ENCODE measurements at regions not wholly inside any gene's neighbourhood (a gene's known extent, or its start where the extent isn't known, plus 50 kb on each side); places are given as distances from the start of the nearest gene placed in this dataset.

- Histone ChIP-seq H3K27me3 (ENCODE audit: control insufficient read depth, extremely low read depth, insufficient read depth, low read length) (no peaks in the 10 kb centered on the region), H3K9me3 (ENCODE audit: control insufficient read depth, low read depth, low read length) (no peaks in the 10 kb centered on the region), H3K9me1 (ENCODE audit: control insufficient read depth, extremely low read depth, insufficient read depth, low read length) (no peaks in the 10 kb centered on the region), H3K4me1 (ENCODE audit: control insufficient read depth, extremely low read depth, insufficient read depth, low read length) (no peaks in the 10 kb centered on the region), H3K4me3 (ENCODE audit: control insufficient read depth in 2 of 3, extremely low read depth in 1 of 3, insufficient read depth in 2 of 3, low read depth in 1 of 3, low read length in 3 of 3) (no peak overlapping the region), H3K27ac (ENCODE audit: control insufficient read depth, insufficient read depth, low read length) (no peak overlapping the region), H3K36me3 (ENCODE audit: control insufficient read depth in 2 of 2, extremely low read depth in 1 of 2, insufficient read depth in 2 of 2, low read length in 2 of 2) (no peaks in the 10 kb centered on the region), H2AFZ (ENCODE audit: control insufficient read depth, low read length) (no peak overlapping the region), H3K79me2 (ENCODE audit: control insufficient read depth, insufficient read depth, low read length) (no peaks in the 10 kb centered on the region), H3K9ac (ENCODE audit: control insufficient read depth, extremely low read depth, insufficient read depth, low read length) (no peak overlapping the region), H4K20me1 (ENCODE audit: control insufficient read depth, extremely low read depth, insufficient read depth, low read length) (no peaks in the 10 kb centered on the region), H3K4me2 (ENCODE audit: control insufficient read depth, extremely low read depth, insufficient read depth, low read depth, low read length) (no peak overlapping the region)
- TF ChIP-seq EZH2 (IDR thresholded peaks at IDR 0.05; ENCODE audit: low read length), result no peak
- peak in 2 of 3 experiments; percentile 14 for TF ChIP-seq CTCF (optimal IDR thresholded peaks at IDR 0.05 in 1 of 3, IDR thresholded peaks at IDR 0.05 in 1 of 3, conservative IDR thresholded peaks at IDR 0.05 in 1 of 3; ENCODE audit: extremely low read depth in 1 of 3, insufficient read depth in 2 of 3, low read length in 3 of 3)
- dilution Hi-C loops (cut with MboI; ENCODE audit: extremely low pct_ligation_motif_present, low sequenced_read_pairs), result no loop called here
- FAIRE-seq (peak; percentile 17), DNase-seq (ENCODE audit: low read depth, low spot score) (no peak)
Observed at GRCh38 chr7:114310345-114311110, 104.1 kb upstream of the FOXP2 start.

GRCh38 chr7:114309729-114310128 is 104.9 kb upstream of the FOXP2 start:
- no peak overlapping the region for H3K4me3 ChIP-seq (ENCODE audit: control insufficient read depth in 2 of 3, extremely low read depth in 1 of 3, insufficient read depth in 2 of 3, low read depth in 1 of 3, low read length in 3 of 3)
- dilution Hi-C loops (cut with MboI; ENCODE audit: extremely low pct_ligation_motif_present, low sequenced_read_pairs), result no loop called here

More at GRCh38 chr7:114309729-114310128, 104.9 kb upstream of the FOXP2 start:
- no peaks in the 10 kb centered on the region for H3K9me3 ChIP-seq (ENCODE audit: control insufficient read depth, low read depth, low read length)
- H3K4me2 ChIP-seq (ENCODE audit: control insufficient read depth, extremely low read depth, insufficient read depth, low read depth, low read length), result no peak overlapping the region
- H3K27me3 ChIP-seq (ENCODE audit: control insufficient read depth, extremely low read depth, insufficient read depth, low read length), result no peaks in the 10 kb centered on the region
- no peak for TF ChIP-seq EZH2 (IDR thresholded peaks at IDR 0.05; ENCODE audit: low read length)
- no peak for TF ChIP-seq CTCF (optimal IDR thresholded peaks at IDR 0.05 in 1 of 3, IDR thresholded peaks at IDR 0.05 in 1 of 3, conservative IDR thresholded peaks at IDR 0.05 in 1 of 3; ENCODE audit: extremely low read depth in 1 of 3, insufficient read depth in 2 of 3, low read length in 3 of 3)
- H3K27ac ChIP-seq (ENCODE audit: control insufficient read depth, insufficient read depth, low read length), result no peak overlapping the region
- H3K9me1 ChIP-seq (ENCODE audit: control insufficient read depth, extremely low read depth, insufficient read depth, low read length), result no peaks in the 10 kb centered on the region
- H3K36me3 ChIP-seq (ENCODE audit: control insufficient read depth in 2 of 2, extremely low read depth in 1 of 2, insufficient read depth in 2 of 2, low read length in 2 of 2), result no peaks in the 10 kb centered on the region
- H4K20me1 ChIP-seq (ENCODE audit: control insufficient read depth, extremely low read depth, insufficient read depth, low read length), result no peaks in the 10 kb centered on the region
- no peak for FAIRE-seq
- H3K79me2 ChIP-seq (ENCODE audit: control insufficient read depth, insufficient read depth, low read length), result no peaks in the 10 kb centered on the region
- H3K9ac ChIP-seq (ENCODE audit: control insufficient read depth, extremely low read depth, insufficient read depth, low read length), result no peak overlapping the region
- H3K4me1 ChIP-seq (ENCODE audit: control insufficient read depth, extremely low read depth, insufficient read depth, low read length), result no peaks in the 10 kb centered on the region
- no peak for DNase-seq (ENCODE audit: low read depth, low spot score)
- no peak overlapping the region for H2AFZ ChIP-seq (ENCODE audit: control insufficient read depth, low read length)

Measured in keratinocyte (primary cell).